ENCODE measurements at regions not wholly inside any gene's neighbourhood (a gene's known extent, or its start where the extent isn't known, plus 50 kb on each side); places are given as distances from the start of the nearest gene placed in this dataset.

DNA sequence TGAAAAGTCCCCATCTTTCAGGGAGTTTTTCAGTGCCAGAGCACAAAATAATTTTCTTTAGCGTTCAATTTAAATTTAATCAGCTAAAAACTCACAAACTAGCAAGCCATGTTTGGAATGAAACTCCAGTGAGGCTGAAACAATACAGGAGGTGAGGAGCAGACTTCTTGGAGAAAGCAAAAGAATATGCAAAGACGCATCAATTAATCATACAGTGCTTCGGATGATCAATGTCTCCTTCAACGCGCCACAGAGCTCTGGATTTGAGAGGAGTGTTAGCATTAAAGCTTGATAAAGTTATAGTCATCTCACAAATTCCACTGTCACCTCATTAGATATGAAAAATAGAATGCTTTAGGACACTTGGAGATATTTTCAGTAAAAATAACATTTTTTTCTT, 248.0 kb downstream of the WDR11 start:
- H3K27ac ChIP-seq (ENCODE audit: low read depth, low read length) = no peak overlapping the region
- no peak overlapping the region for H3K4me3 ChIP-seq (ENCODE audit: low read length)
- H3K4me1 ChIP-seq (ENCODE audit: control insufficient read depth, insufficient read depth, low read length) = peaks cover 3% of the 10 kb centered on the region
- H3K9ac ChIP-seq (ENCODE audit: low read length) = no peak overlapping the region
- no peaks in the 10 kb centered on the region for H3K27me3 ChIP-seq (ENCODE audit: control insufficient read depth, insufficient read depth, low read length)
- no peaks in the 10 kb centered on the region for H3K36me3 ChIP-seq (ENCODE audit: control insufficient read depth, insufficient read depth, low read length)

DNA sequence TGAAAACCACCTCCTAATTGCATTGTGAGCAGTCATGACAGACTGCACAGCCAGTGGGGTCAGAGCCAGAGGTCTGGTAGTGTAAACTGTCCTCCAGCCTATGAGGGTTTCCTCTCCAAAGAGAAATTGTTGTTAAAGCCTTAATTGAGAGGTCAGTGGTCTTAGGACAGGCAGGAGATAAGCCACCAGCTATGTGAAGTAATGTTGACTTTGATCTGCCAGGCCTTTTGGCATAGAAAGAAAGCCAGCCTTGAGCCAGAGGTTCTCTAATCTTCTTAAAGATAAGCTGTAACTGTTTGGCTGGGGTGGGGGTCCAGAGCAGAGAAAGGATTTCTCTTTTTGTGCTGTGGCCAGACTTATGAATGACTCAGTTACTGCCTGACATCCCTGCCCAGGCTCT, 248.4 kb downstream of the WDR11 start:
- Histone ChIP-seq H3K27me3 (ENCODE audit: control insufficient read depth, insufficient read depth, low read length) (no peaks in the 10 kb centered on the region), H3K27ac (ENCODE audit: low read depth, low read length) (no peak overlapping the region), H3K36me3 (ENCODE audit: control insufficient read depth, insufficient read depth, low read length) (no peaks in the 10 kb centered on the region), H3K4me3 (ENCODE audit: low read length) (no peak overlapping the region), H3K9ac (ENCODE audit: low read length) (no peak overlapping the region), H3K4me1 (ENCODE audit: control insufficient read depth, insufficient read depth, low read length) (peaks cover 3% of the 10 kb centered on the region)

DNA sequence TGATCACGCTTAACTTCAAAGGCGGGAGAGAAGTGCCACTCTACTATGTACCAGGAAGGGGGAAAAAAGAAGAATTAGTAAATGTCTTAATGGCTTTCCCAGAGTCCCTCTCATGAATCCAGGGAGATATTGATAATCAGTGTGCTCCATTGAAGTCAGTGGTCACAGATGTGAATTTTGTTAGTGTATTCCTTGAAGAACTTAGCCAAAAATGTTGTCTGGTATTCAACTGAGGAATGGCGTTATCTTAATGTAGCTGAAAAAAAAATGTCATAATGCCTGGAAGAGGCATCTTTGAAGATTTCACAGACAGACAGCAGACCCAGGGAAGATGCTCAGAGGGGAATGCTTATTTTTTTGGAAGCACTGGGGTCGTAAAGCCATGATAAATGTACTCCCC, 250.4 kb downstream of the WDR11 start:
- Histone ChIP-seq H3K4me1 (ENCODE audit: control insufficient read depth, insufficient read depth, low read length) (peaks cover 3% of the 10 kb centered on the region), H3K27me3 (ENCODE audit: control insufficient read depth, insufficient read depth, low read length) (no peaks in the 10 kb centered on the region), H3K36me3 (ENCODE audit: control insufficient read depth, insufficient read depth, low read length) (no peaks in the 10 kb centered on the region), H3K9ac (ENCODE audit: low read length) (no peak overlapping the region), H3K4me3 (ENCODE audit: low read length) (no peak overlapping the region), H3K27ac (ENCODE audit: low read depth, low read length) (no peak overlapping the region)

DNA sequence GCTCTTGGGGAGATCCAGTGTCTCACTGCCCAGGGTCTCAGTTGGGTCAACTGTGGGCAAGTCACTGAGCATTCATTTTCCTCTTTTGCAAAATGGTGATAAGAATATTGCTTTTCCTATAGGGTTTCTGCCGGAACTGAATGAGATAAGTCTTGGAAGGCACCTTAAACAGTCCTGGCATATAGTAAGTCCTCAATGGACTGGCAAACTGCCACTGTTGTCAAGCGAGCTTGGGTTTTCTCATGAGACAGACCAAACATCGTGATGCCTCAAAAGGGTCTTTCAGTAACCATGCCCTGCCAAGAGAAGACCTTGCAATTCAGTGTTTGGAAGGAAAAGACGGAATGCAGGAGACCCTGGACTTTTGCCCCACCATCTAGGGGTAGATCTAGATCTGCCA, 251.5 kb downstream of the WDR11 start:
- H3K4me3 ChIP-seq (ENCODE audit: low read length) = no peak overlapping the region
- H3K27me3 ChIP-seq (ENCODE audit: control insufficient read depth, insufficient read depth, low read length) = no peaks in the 10 kb centered on the region
- no peaks in the 10 kb centered on the region for H3K36me3 ChIP-seq (ENCODE audit: control insufficient read depth, insufficient read depth, low read length)
- no peak overlapping the region for H3K9ac ChIP-seq (ENCODE audit: low read length)
- H3K27ac ChIP-seq (ENCODE audit: low read depth, low read length) = no peak overlapping the region
- H3K4me1 ChIP-seq (ENCODE audit: control insufficient read depth, insufficient read depth, low read length) = peaks cover 3% of the 10 kb centered on the region

DNA sequence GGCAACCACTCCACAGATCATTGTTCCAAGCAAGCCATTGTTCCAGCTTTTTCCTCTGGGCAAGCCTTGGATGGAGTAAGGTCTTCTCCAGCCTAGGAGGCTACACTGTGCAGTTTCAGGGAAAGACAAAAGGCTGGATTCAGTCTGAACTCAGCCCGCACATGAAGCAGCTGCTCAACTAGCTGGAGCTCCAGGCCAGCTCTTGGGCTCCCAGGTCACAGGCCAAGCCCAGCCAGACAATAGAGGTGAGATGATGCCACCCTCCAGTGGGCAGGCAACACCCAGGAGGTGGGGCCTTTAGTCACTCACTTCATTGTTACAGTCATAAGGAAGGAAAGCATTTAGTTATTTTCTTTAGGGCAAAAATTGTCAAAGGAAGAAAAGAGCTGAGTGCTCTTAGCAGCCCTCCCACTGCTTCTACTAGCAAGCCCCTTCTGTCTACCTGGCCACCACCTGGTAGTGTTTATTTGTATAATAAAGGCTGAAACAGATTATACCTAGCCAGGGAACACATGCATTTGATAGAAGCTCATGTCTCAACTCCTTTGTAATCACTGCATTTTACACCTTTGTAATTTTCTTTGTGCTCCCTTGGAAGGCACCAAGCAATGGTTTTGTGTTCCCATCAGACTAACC, 253.4 kb downstream of the WDR11 start:
- no peak overlapping the region for H3K4me3 ChIP-seq (ENCODE audit: low read length)
- H3K4me1 ChIP-seq (ENCODE audit: control insufficient read depth, insufficient read depth, low read length) = no peaks in the 10 kb centered on the region
- H3K27me3 ChIP-seq (ENCODE audit: control insufficient read depth, insufficient read depth, low read length) = no peaks in the 10 kb centered on the region
- no peaks in the 10 kb centered on the region for H3K36me3 ChIP-seq (ENCODE audit: control insufficient read depth, insufficient read depth, low read length)
- no peak overlapping the region for H3K9ac ChIP-seq (ENCODE audit: low read length)
- no peak overlapping the region for H3K27ac ChIP-seq (ENCODE audit: low read depth, low read length)

DNA sequence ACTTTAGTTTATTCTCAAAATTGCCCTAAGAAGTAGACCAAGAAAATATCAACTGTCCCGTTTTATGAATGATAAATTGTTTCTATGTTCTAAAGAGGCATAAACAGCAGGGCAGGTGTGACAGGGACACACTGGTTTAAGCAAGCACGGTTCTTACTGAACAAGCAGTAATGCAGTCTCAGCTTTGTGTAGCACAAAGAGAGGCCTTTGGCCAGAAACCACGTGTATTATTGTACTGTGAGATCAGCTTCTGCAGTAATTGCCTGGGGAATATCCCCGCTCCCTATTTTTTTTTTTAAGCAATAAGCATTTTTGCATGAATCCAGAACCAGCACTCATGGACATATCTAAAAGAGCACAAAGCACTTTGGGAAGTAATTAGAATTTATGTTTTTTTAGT, 255.4 kb downstream of the WDR11 start:
- no peak overlapping the region for H3K9ac ChIP-seq (ENCODE audit: low read length)
- H3K36me3 ChIP-seq (ENCODE audit: control insufficient read depth, insufficient read depth, low read length) = no peaks in the 10 kb centered on the region
- no peak overlapping the region for H3K27ac ChIP-seq (ENCODE audit: low read depth, low read length)
- no peaks in the 10 kb centered on the region for H3K4me1 ChIP-seq (ENCODE audit: control insufficient read depth, insufficient read depth, low read length)
- no peak overlapping the region for H3K4me3 ChIP-seq (ENCODE audit: low read length)
- H3K27me3 ChIP-seq (ENCODE audit: control insufficient read depth, insufficient read depth, low read length) = no peaks in the 10 kb centered on the region

DNA sequence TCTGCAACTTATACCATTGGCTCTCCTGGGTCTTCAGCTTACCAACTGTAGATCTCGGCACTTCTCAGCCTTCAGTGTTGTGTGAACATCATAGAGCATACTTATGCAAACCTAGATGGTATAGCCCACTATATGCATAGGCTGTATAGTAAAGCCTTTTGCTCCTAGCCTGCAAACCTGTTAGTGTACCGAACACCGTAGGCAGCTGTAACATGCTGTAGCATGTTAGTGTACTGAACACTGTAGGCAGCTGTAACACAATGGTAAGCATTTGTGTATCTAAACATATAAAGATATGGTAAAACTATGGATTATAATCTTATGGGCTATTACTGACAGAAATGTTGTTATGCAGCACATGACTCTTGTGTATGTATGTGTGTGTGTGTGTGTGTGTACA, 256.9 kb downstream of the WDR11 start:
- Histone ChIP-seq H3K36me3 (ENCODE audit: control insufficient read depth, insufficient read depth, low read length) (no peaks in the 10 kb centered on the region), H3K27me3 (ENCODE audit: control insufficient read depth, insufficient read depth, low read length) (no peaks in the 10 kb centered on the region), H3K9ac (ENCODE audit: low read length) (no peak overlapping the region), H3K4me1 (ENCODE audit: control insufficient read depth, insufficient read depth, low read length) (no peaks in the 10 kb centered on the region), H3K27ac (ENCODE audit: low read depth, low read length) (no peak overlapping the region), H3K4me3 (ENCODE audit: low read length) (no peak overlapping the region)

DNA sequence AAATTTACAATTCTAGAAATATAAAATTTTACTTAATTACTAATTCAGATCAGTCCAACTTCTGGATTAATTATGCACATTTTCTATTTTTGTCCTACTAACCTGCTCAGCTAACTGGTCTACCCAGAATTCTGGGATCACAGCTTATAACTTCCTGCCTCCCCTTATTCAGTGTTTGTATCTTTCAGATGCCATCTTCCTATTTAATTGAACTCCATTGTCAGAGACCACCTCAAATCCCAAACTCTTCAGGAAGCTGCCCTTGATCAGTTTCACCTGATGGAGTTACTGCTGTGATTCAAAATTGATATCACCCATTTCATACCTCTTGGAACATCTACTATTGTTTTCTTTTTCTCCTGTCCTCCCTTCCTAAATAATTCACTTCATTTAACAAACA, 259.2 kb downstream of the WDR11 start:
- Histone ChIP-seq H3K27ac (ENCODE audit: low read depth, low read length) (no peak overlapping the region), H3K36me3 (ENCODE audit: control insufficient read depth, insufficient read depth, low read length) (no peaks in the 10 kb centered on the region), H3K27me3 (ENCODE audit: control insufficient read depth, insufficient read depth, low read length) (no peaks in the 10 kb centered on the region), H3K4me3 (ENCODE audit: low read length) (no peak overlapping the region), H3K9ac (ENCODE audit: low read length) (no peak overlapping the region), H3K4me1 (ENCODE audit: control insufficient read depth, insufficient read depth, low read length) (no peaks in the 10 kb centered on the region)

DNA sequence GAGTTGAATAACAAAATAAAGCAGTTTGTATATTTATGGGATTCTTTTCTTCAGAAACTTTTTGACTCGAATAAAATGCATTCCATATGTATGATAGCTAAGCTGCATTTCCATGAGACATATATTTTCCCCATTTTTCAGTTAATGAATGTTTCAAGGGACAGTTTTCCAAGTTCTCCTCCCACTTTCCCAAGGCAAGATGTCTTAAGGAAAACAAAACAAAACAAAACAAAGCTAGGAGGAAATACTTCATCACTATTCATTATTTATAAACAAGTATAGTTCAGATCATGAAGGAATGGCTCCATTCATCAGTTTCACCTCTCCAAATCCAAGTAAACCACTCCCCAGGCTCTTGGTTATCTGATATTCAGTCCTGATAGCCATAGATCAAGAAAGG, 261.0 kb downstream of the WDR11 start:
- Histone ChIP-seq H3K27me3 (ENCODE audit: control insufficient read depth, insufficient read depth, low read length) (no peaks in the 10 kb centered on the region), H3K9ac (ENCODE audit: low read length) (no peak overlapping the region), H3K36me3 (ENCODE audit: control insufficient read depth, insufficient read depth, low read length) (no peaks in the 10 kb centered on the region), H3K4me1 (ENCODE audit: control insufficient read depth, insufficient read depth, low read length) (no peaks in the 10 kb centered on the region), H3K27ac (ENCODE audit: low read depth, low read length) (no peak overlapping the region), H3K4me3 (ENCODE audit: low read length) (no peak overlapping the region)

DNA sequence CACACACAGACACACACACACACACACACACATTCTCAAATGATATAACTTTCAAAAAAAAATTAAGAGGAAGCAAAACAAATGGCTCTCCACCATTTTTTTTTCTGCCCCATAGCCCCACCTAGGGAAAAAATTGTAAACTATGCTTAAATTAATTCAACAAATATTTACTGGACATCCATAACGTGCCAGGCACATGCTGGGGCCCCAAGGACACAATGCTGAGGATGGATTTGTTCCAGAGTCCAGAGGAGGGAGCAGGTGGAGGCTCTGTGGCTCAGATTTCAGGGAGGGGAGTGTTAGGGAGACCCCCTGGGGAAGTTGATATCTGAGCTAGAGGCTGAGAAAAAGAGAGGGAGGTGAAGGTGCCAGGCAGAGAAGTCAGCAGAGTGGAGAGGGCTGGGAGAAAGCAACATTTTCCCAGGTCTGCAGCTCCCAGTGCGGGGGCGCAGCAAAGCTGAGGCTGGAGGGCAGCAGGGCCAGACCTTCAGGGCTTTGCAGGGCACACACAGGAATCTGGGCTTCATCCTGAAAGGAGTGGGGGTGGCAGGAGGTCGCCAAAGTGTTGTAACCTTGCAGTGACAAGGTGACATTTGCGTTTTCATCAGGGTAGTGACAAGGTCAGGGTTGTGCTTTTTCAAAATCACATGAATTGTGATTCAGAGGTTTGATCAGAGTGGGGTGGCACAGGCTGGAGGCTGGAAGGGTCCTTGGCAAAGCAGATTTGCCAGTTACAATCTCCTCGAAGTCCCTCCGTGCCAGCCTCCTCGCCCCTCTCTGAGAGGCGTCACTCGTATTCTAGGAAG, 261.6 kb downstream of the WDR11 start:
- H3K4me1 ChIP-seq (ENCODE audit: control insufficient read depth, insufficient read depth, low read length) = no peaks in the 10 kb centered on the region
- no peak overlapping the region for H3K27ac ChIP-seq (ENCODE audit: low read depth, low read length)
- no peaks in the 10 kb centered on the region for H3K36me3 ChIP-seq (ENCODE audit: control insufficient read depth, insufficient read depth, low read length)
- no peak overlapping the region for H3K9ac ChIP-seq (ENCODE audit: low read length)
- no peaks in the 10 kb centered on the region for H3K27me3 ChIP-seq (ENCODE audit: control insufficient read depth, insufficient read depth, low read length)
- no peak overlapping the region for H3K4me3 ChIP-seq (ENCODE audit: low read length)

DNA sequence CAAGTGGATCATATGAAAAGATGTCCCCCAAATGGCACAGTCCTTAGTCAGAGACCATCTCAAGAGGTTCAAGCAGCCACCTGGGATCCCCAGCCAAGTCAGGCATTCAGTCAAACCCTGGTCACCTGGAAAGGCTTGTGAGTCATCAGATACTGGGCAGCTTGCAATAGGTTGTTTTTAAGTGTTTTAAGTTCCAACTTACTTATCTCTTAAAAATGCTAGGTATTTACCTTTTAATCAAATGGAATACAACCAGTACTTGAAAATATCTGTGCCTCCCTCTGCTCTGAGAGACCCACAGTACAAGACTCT, 262.2 kb downstream of the WDR11 start:
- no peaks in the 10 kb centered on the region for H3K27me3 ChIP-seq (ENCODE audit: control insufficient read depth, insufficient read depth, low read length)
- H3K4me3 ChIP-seq (ENCODE audit: low read length) = no peak overlapping the region
- no peak overlapping the region for H3K9ac ChIP-seq (ENCODE audit: low read length)
- H3K36me3 ChIP-seq (ENCODE audit: control insufficient read depth, insufficient read depth, low read length) = no peaks in the 10 kb centered on the region
- no peaks in the 10 kb centered on the region for H3K4me1 ChIP-seq (ENCODE audit: control insufficient read depth, insufficient read depth, low read length)
- H3K27ac ChIP-seq (ENCODE audit: low read depth, low read length) = no peak overlapping the region

DNA sequence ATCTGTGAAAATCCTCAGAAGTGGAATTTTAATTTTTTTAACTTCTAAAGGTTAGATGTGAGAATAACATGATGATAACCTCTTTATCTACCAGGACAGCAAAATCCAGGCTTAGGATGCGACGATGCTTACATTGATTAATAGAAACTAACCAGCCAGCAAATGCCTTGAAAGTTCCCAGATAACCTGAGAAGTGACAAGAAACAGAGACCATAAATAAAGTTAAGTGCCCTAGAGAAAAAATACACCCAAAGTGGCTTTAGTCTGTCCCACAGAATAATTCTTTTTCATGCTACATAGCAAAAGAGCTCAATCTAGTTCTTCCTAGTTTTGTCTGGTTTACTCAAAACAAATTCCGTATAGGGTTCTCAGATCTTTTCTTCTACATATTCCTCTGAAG, 262.7 kb downstream of the WDR11 start:
- no peak overlapping the region for H3K27ac ChIP-seq (ENCODE audit: low read depth, low read length)
- H3K4me3 ChIP-seq (ENCODE audit: low read length) = no peak overlapping the region
- H3K27me3 ChIP-seq (ENCODE audit: control insufficient read depth, insufficient read depth, low read length) = no peaks in the 10 kb centered on the region
- no peaks in the 10 kb centered on the region for H3K36me3 ChIP-seq (ENCODE audit: control insufficient read depth, insufficient read depth, low read length)
- H3K9ac ChIP-seq (ENCODE audit: low read length) = no peak overlapping the region
- H3K4me1 ChIP-seq (ENCODE audit: control insufficient read depth, insufficient read depth, low read length) = no peaks in the 10 kb centered on the region

DNA sequence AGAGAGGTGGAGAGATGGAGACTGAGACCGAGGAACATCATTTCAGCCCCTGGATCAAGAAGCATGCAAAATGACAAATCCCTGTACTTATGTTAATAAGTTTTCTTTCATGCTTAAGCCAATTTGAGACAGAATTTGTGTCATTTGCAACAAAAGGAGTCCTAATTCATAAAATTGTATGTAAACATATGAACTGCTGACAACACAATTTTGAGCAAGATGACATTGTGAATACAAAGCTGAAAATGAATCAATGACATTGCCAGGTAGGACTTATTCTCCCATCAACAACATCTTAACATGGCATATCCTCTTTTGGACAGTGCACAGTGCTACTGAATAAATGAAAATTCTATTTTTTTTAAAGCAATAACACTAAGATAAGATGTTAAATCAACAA, 264.0 kb downstream of the WDR11 start:
- Histone ChIP-seq H3K36me3 (ENCODE audit: control insufficient read depth, insufficient read depth, low read length) (no peaks in the 10 kb centered on the region), H3K27me3 (ENCODE audit: control insufficient read depth, insufficient read depth, low read length) (no peaks in the 10 kb centered on the region), H3K27ac (ENCODE audit: low read depth, low read length) (no peak overlapping the region), H3K9ac (ENCODE audit: low read length) (no peak overlapping the region), H3K4me3 (ENCODE audit: low read length) (no peak overlapping the region), H3K4me1 (ENCODE audit: control insufficient read depth, insufficient read depth, low read length) (no peaks in the 10 kb centered on the region)

Measured in rectal smooth muscle tissue (tissue), 1 donor.